ENCODE measurements at regions not wholly inside any gene's neighbourhood (a gene's known extent, or its start where the extent isn't known, plus 50 kb on each side); places are given as distances from the start of the nearest gene placed in this dataset.

DNA sequence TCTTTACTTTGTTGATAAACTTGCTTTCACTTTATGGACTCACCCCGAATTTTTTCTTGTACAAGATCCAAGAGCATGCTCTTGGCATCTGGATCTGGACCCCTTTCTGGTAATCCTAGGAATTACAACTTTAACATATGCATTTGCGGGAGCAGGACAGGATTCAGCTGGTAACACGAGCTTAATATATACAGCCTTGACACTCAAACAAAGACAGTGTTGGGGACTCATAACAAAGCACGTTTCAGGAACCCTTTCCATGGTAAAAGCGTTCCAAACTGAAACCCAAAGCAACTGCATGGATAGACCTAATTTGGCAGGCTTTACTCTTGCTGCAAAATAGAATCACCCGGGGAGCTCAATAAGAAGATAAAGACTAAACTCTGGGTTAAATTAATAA is 349.7 kb upstream of the AMELY start:
- peaks cover 0 to 2% of the 10 kb centered on the region in 2 donors for H3K36me3 Mint-ChIP-seq
- no peak for ATAC-seq (replicated peaks)
- H3K27ac Mint-ChIP-seq: no peak overlapping the region
- H3K4me3 Mint-ChIP-seq: no peak overlapping the region
- H3K27me3 Mint-ChIP-seq: peaks cover 0 to 4% of the 10 kb centered on the region in 2 donors
- peaks cover 0 to 4% of the 10 kb centered on the region in 2 donors for H3K9me3 Mint-ChIP-seq
- H3K4me1 Mint-ChIP-seq: no peaks in the 10 kb centered on the region
- DNase-seq: no peak

DNA sequence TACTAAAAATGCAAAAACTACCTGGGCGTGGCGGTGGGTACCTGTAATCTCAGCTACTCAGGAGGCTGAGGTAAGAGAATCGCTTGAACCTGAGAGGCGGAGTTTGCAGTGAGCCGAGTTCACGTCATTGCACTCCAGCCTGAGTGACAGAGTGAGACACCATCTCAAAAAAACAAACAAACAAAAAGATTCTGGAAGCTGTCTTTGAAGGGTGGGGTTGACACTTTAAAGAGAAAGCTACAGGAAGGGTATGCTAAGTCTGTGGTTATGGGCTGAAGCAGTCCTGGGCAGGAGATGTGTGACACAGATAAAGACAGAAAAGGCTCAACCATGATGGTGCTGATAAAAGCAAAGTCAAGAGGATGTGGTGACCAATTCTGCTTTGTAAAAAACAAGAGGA is 328.5 kb upstream of the AMELY start:
- Mint-ChIP-seq H3K36me3 (no peaks in the 10 kb centered on the region), H3K4me1 (peaks cover 0 to 4% of the 10 kb centered on the region in 2 donors), H3K27ac (no peak overlapping the region), H3K27me3 (peaks cover 0 to 7% of the 10 kb centered on the region in 2 donors), H3K9me3 (peaks cover 0 to 1% of the 10 kb centered on the region in 2 donors), H3K4me3 (no peak overlapping the region)
- ATAC-seq (replicated peaks): no peak
- no peak for DNase-seq

DNA sequence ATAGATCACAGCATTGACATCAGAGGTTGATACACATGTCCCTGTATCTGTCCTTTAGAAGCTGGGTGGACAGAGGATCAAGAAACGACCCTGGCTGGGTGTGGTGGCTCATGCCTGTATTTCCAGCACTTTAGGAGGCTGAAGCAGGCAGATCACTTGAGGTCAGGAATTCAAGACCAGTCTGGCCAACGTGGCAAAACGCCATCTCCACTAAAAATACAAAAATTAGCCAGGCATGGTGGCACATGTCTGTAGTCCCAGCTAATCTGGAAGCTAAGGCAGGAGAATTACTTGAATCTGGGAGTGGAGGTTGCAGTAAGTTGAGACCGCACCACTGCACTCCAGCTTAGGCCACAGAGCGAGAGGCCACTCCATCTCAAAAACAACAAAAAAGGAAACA is 300.4 kb upstream of the AMELY start:
- no peaks in the 10 kb centered on the region for H3K27me3 Mint-ChIP-seq
- DNase-seq (no peak), ATAC-seq (replicated peaks) (no peak)
- no peaks in the 10 kb centered on the region for H3K36me3 Mint-ChIP-seq
- H3K4me3 Mint-ChIP-seq: no peak overlapping the region
- no peaks in the 10 kb centered on the region for H3K4me1 Mint-ChIP-seq
- H3K27ac Mint-ChIP-seq: no peak overlapping the region
- H3K9me3 Mint-ChIP-seq: peaks cover 0 to 1% of the 10 kb centered on the region in 2 donors

DNA sequence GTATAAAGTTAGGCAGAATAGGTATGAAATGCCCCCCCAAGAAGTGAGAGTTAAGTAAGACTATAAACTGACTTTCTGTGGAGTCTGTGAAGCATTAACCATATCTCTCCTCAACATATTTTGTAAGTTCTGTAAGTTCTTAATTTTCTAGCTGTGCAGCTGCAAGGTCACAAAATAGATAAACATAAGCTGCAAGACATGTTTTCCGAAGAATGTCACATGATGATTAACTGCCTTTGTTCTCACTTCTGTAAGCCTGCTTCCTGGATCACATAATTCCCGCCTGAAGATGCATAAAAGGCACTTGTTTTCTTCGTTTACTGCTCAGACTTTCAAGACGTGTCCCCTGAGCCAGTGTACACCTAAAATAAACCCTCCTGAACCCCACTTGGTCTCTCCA is 292.9 kb upstream of the AMELY start:
- no peak for ATAC-seq (replicated peaks)
- Mint-ChIP-seq H3K27me3 (no peaks in the 10 kb centered on the region), H3K27ac (no peak overlapping the region)

DNA sequence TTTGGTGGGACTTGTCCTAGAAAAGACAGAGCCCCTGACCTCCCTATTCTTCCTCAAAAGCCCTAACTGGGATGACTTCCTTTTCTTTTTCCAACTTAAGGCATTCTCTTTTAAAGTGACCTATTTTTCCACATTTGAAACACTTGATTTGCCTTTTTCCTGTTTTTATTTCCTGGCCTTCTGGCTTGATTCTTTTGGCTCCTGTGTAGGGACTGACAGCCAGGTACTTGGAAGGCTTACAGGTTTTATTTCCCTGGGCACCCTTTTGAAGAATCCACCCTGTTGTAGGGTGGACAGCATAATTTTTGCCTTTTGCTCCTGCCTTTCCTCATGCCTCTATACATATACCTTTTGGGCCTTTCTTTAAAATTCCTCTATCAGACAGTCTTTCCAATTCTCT is 271.0 kb upstream of the AMELY start:
- DNase-seq: no peak
- Mint-ChIP-seq H3K4me1 (no peaks in the 10 kb centered on the region), H3K27me3 (no peaks in the 10 kb centered on the region), H3K9me3 (peaks cover 0 to 9% of the 10 kb centered on the region in 2 donors), H3K4me3 (no peak overlapping the region), H3K27ac (no peak overlapping the region), H3K36me3 (peaks cover 0 to 2% of the 10 kb centered on the region in 2 donors)
- ATAC-seq (replicated peaks): no peak

More for the DNA sequence above, 292.9 kb upstream of the AMELY start:
- no peak for DNase-seq
- Mint-ChIP-seq H3K9me3 (no peaks in the 10 kb centered on the region), H3K4me1 (no peaks in the 10 kb centered on the region), H3K36me3 (no peaks in the 10 kb centered on the region), H3K4me3 (no peak overlapping the region)

DNA sequence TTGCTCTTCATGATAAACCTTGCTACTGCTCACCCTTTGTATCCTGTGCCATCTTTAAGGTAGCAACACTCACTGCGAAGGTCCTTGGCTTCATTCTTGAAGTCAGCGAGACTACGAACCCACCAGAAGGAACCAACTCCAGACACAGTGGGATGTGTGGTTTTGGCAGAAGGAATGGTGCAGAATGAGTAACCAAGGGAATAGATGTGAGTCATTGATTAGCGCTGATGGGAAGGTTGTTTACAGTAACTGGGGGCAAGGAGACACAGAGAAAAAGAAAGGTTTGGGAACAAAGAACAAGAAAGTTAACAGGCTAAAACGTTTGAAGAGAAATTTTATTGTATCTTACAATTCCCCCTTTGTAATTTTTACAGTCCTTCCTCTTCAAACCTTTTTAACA is 266.1 kb upstream of the AMELY start:
- H3K36me3 Mint-ChIP-seq: no peaks in the 10 kb centered on the region
- no peaks in the 10 kb centered on the region for H3K4me1 Mint-ChIP-seq
- DNase-seq (no peak), ATAC-seq (replicated peaks) (no peak)
- H3K4me3 Mint-ChIP-seq: no peak overlapping the region
- H3K27ac Mint-ChIP-seq: no peak overlapping the region
- H3K9me3 Mint-ChIP-seq: no peaks in the 10 kb centered on the region
- H3K27me3 Mint-ChIP-seq: no peaks in the 10 kb centered on the region

DNA sequence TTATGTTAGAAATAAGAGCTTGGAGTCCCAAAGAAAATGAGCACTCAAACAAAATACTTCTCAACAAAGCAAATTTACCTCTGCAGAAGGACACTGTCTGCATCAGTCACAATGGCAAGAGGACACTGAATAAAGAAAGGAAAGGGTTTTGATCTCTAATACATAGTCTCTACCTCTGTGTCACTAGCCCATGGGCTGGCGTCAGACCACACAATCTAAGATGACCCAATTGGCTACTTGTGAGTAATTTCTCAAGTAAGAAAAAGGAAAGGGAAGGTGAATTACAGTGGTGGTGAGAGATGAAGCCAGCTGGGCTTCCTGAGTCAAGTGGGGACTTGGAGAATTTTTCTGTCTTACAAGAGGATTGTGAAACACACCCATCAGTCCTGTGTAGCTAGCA is 257.9 kb upstream of the AMELY start:
- DNase-seq (no peak), ATAC-seq (replicated peaks) (no peak)
- Mint-ChIP-seq H3K9me3 (peaks cover 0 to 2% of the 10 kb centered on the region in 2 donors), H3K4me3 (no peak overlapping the region), H3K4me1 (no peaks in the 10 kb centered on the region), H3K36me3 (no peaks in the 10 kb centered on the region), H3K27me3 (peaks cover 0 to 4% of the 10 kb centered on the region in 2 donors), H3K27ac (no peak overlapping the region)

DNA sequence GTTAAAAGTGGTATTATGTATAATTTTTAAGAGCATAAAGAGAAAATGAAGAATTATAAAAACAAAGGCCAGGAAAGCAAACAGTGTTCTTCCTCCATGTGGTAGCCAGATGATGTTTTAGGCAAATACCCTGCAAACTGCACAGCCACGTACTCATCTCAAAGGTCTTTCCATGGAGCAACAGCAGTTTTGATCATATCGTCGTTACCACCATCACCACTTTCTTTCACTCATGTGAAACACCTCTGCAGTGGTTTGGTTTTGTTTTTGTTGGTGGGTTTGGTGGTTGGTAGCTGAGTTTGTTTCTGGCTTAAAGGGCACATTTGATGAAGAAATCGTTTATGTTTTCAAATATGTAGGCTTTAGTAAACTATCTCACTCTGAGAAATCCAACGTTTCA is 229.9 kb upstream of the AMELY start:
- no peak overlapping the region for H3K4me3 Mint-ChIP-seq
- ATAC-seq (replicated peaks): no peak
- DNase-seq: no peak
- H3K27me3 Mint-ChIP-seq: no peaks in the 10 kb centered on the region
- H3K9me3 Mint-ChIP-seq: peaks cover 0 to 5% of the 10 kb centered on the region in 2 donors
- H3K36me3 Mint-ChIP-seq: no peaks in the 10 kb centered on the region
- no peak overlapping the region for H3K27ac Mint-ChIP-seq
- no peaks in the 10 kb centered on the region for H3K4me1 Mint-ChIP-seq
